WI38 (cell line): ENCODE measurements at regions not wholly inside any gene's neighbourhood (a gene's known extent, or its start where the extent isn't known, plus 50 kb on each side); places are given as distances from the start of the nearest gene placed in this dataset.

ENCODE experiments used
- H3K4me3 ChIP-seq: 2 replicates; pipeline ENCODE4 v1.5.1; 2011; ENCODE audit warnings: low read depth, mild to moderate bottlenecking, control low read depth, low read length
- TF ChIP-seq, protein P1 (sequence below): IDR thresholded peaks from 2 replicates; pipeline ENCODE4 v1.5.1; 2012; ENCODE audit warnings: low read depth, mild to moderate bottlenecking, control low read depth, low read length

DNA sequence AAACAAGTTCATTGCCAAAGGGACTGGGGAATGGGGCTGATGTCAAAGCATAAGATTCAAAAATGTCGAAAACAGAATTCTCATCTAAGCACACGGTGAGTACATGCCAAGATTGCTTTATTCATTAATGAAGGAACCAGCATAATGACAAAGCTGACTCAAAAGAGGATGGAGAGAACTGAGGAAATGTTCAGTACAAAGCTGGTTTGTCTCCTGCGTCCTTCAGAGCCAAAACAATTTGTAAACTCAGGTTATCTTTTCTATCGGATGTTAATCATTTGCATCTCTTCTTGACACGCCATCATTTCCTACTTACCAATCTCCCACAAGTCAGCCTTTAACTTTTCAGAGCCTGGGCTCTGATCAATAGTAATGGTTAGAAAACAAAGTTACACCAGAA is 195.6 kb upstream of the PMEPA1 start:
- H3K4me3 ChIP-seq: no peak overlapping the region
- TF ChIP-seq, protein P1, sequence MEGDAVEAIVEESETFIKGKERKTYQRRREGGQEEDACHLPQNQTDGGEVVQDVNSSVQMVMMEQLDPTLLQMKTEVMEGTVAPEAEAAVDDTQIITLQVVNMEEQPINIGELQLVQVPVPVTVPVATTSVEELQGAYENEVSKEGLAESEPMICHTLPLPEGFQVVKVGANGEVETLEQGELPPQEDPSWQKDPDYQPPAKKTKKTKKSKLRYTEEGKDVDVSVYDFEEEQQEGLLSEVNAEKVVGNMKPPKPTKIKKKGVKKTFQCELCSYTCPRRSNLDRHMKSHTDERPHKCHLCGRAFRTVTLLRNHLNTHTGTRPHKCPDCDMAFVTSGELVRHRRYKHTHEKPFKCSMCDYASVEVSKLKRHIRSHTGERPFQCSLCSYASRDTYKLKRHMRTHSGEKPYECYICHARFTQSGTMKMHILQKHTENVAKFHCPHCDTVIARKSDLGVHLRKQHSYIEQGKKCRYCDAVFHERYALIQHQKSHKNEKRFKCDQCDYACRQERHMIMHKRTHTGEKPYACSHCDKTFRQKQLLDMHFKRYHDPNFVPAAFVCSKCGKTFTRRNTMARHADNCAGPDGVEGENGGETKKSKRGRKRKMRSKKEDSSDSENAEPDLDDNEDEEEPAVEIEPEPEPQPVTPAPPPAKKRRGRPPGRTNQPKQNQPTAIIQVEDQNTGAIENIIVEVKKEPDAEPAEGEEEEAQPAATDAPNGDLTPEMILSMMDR: no peak

DNA sequence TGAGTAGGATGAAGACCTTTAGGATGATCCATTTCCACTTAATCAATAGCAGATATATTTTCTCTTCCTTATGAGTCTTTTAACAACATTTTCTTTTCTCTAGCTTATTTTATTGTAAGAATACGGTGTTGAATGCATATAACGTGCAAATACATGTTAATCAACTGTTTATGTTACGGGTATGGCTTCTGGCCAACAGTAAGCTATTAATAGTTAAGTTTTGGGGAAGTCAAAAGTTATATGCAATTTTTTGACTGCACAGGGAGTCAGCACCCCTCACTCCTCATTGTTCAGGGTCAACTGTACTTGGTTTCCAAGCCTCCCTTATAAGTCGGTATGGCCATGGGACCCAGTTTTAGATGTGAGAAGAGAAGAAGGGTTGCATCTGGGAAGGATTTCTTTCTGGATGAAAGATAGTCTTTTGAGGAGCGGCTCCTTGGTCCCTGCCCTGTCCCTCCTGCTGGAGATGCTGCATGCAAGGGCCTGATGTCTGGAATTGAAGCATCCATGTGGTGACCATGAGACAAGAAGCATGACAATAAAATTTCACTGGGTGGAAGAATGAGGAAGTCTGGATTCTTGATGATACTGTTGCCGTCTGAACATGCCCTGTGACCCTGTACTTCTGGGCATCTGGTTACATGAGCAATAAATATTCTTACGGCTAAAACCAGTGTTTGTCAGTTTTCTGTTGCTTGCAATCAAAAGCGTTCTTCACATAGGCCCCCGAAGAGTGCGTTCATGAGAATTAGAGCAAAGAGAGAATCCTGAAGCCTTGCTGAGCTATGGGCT is 194.7 kb upstream of the PMEPA1 start:
- TF ChIP-seq, protein P1: no peak
- no peak overlapping the region for H3K4me3 ChIP-seq

DNA sequence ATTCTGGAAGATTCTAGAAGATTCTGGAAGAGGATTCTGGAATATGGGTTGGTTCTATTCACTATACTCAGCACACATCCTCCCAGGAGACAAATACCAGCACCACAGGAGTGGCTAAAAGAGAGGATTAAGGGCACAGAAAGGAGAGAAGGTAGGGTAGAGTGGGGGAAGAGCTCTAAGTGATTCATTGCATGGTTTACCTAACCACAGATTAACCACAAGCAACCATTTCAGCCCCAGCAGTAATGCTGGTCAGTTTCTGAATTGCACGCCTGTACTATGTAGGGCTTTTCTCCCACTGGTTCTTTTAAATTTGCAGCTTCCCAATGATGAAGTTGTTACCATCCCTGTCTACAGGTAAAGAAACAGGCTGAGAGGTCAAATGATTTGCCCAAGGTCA is 192.7 kb upstream of the PMEPA1 start:
- no peak overlapping the region for H3K4me3 ChIP-seq
- TF ChIP-seq, protein P1: no peak

DNA sequence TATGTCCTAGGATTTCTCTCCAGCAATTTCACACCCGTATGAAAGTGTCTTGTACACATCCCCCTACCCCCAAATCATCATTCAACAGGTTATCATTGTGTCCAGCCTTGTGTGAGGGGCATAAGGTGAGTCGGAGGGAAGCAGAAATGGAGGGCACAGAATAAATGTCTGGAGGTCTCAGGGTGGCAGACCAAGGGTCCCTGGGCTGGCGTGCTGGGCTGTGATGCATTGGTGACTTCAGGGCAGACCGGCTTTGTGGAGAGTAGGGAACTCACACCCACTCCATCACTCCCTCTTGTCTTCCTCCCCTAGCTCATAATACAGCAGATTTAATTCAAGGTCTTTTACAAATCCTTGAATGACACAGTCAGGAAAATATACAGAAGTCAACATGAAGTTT is 191.7 kb upstream of the PMEPA1 start:
- TF ChIP-seq, protein P1: no peak
- H3K4me3 ChIP-seq: no peak overlapping the region

DNA sequence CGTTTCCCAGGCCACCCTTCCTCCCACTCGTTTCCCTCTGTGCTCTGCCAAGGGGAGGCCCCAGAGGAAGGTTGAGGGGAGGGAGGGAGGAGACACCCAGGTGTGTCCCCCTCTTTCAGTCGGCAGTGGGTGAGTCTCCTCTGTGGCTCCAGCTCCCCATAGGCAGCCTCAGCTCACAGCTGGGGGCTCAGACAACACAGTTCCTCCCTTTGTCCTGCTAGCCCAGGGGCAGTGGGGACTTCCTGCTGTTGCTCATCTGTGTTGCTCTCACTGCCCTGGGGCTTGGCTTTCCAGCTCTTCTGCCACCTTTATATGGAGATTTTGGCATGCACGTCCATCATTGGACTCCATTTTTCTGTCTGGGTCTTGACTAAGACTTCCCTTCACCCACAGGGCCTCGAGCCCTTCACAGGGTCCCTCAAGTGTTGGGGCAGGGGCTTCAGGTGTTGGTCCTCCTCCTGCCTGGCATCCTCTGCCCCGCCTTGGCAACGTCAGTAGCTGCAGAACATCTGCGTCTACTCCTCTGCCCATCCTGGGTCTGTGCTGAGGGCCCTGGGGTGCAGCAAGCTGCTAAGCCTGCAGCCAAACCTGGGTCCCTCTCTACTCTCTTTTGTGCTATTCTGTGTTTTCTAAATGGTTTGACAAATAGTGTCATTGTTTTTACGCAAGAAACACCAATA is 190.6 kb upstream of the PMEPA1 start:
- TF ChIP-seq, protein P1: no peak
- H3K4me3 ChIP-seq: no peak overlapping the region

DNA sequence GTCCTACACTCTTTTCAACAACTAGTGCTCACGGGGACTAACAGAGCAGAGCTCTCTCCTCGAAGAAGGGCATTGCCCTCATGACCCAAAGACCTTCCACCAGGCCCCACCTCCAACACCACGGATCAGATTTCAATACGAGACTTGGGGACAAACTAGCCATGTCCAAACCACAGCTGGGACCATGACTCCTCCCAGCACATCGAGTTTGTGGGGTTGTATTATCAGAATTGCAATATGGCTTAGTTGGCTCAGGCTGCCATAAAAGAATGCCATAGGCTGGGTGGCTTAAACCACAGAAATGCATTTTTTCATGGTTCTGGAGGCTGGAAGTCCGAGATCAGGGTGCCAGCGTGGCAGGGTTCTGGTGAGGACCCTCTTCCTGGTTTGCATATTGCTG is 189.7 kb upstream of the PMEPA1 start:
- no peak overlapping the region for H3K4me3 ChIP-seq
- TF ChIP-seq, protein P1: no peak

DNA sequence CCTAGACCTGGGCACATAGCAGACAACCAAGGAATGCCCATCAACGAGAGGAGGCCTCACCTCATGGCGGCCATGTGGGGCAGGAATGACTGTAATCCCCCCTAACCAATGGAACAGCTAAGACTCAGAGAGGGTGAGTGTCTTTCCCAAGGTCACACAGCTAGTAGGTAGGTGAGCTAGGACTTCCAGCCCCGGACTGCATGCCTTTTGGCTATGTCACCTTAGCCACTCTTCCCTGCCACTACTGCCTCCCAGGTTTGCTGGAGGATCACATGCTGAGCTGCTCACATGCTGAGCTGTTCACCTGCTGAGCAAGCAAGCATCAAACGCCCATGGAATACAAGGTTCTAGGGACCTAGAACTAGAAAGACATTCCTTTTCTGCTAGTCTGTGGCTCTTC is 188.5 kb upstream of the PMEPA1 start:
- H3K4me3 ChIP-seq: no peak overlapping the region
- TF ChIP-seq, protein P1: no peak
